MCF 10A (cell line): ENCODE measurements at regions not wholly inside any gene's neighbourhood (a gene's known extent, or its start where the extent isn't known, plus 50 kb on each side); places are given as distances from the start of the nearest gene placed in this dataset.

Source experiments
- BruUV-seq: library from RNA; stranded (reverse); fragments of 400-500 nt; replicated peaks from 2 replicates; lab custom pipeline; 2021; lab: Mats Ljungman, UMichigan
- CTCF ChIA-PET: fragments of 300-600 bp; sonication (Branson Sonifier 250); formaldehyde crosslinking; extraction: SDS; loops from one replicate; lab custom pipeline; 2021; ENCODE audit warnings: antibody characterized with exemption, inconsistent platforms; lab: Yijun Ruan, JAX
- POLR2A ChIA-PET: fragments of 300-600, 350-650 bp; sonication (Branson Sonifier 250); formaldehyde crosslinking; extraction: SDS; loops from one replicate; lab custom pipeline; 2020; ENCODE audit warnings: antibody characterized with exemption, inconsistent platforms; lab: Yijun Ruan, JAX
- DNase-seq: peaks from one replicate; pipeline ENCODE4 v3.0.0-alpha.2; 2018; ENCODE audit not compliant: unreplicated experiment
- H3K27ac Mint-ChIP-seq: one replicate; pipeline ENCODE4 v1.8.0; 2022; ENCODE audit warnings: mild to moderate bottlenecking, low read depth, mixed read lengths; ENCODE audit not compliant: unreplicated experiment
- H3K27me3 Mint-ChIP-seq: one replicate; pipeline ENCODE4 v1.8.0; 2022; ENCODE audit warnings: mixed read lengths; ENCODE audit not compliant: insufficient read depth, unreplicated experiment
- H3K36me3 Mint-ChIP-seq: one replicate; pipeline ENCODE4 v1.8.0; 2022; ENCODE audit warnings: mild to moderate bottlenecking, moderate library complexity, mixed read lengths; ENCODE audit not compliant: insufficient read depth, unreplicated experiment
- H3K4me1 Mint-ChIP-seq: one replicate; pipeline ENCODE4 v1.8.0; 2022; ENCODE audit warnings: mixed read lengths; ENCODE audit not compliant: insufficient read depth, unreplicated experiment
- H3K4me3 Mint-ChIP-seq: one replicate; pipeline ENCODE4 v1.8.0; 2022; ENCODE audit warnings: mild to moderate bottlenecking, moderate library complexity, mixed read lengths; ENCODE audit not compliant: unreplicated experiment
- H3K9me3 Mint-ChIP-seq: one replicate; pipeline ENCODE4 v1.8.0; 2022; ENCODE audit warnings: mixed read lengths; ENCODE audit not compliant: unreplicated experiment
- CTCF ChIP-seq: fragments of 200-600 bp; IDR thresholded peaks from one replicate; pipeline ENCODE4 v1.8.0; 2022; ENCODE audit warnings: antibody characterized with exemption, mild to moderate bottlenecking; ENCODE audit not compliant: unreplicated experiment
- intact Hi-C: fragments of 100-400 bp; cut with micrococcal nuclease; formaldehyde crosslinking; loops from 2 replicates; pipeline ENCODE4 v1.14.1; 2022

DNA sequence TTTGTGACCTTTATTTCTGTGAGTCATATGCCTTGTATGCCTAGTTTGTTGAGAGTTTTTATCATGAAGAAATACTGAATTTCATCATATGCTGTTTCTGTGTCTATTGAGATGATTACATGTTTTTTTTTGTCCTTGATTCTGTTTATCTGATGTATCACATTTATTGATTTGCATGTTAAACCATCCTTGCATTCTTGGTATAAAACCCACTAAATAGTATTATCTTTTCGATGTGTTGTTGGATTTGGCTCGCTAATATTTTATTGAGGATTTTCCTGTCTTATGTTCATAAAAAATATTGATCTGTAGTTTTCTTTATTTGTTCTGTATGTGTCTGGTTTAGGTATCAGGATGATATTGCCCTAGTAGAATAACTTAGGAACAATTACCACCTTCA lies 164.7 kb upstream of the CHRM3 start:
- Mint-ChIP-seq H3K9me3 (peaks cover 50% of the 10 kb centered on the region), H3K4me1 (no peaks in the 10 kb centered on the region), H3K36me3 (no peaks in the 10 kb centered on the region), H3K27me3 (no peaks in the 10 kb centered on the region), H3K4me3 (no peak overlapping the region), H3K27ac (no peak overlapping the region)
- TF ChIP-seq CTCF = no peak
- DNase-seq = no peak
- CTCF ChIA-PET = no interaction called here
- intact Hi-C loops = loop anchor here (1.0 kb wide), 1 partner anchor 26 kb away; no protein-coding TSS in a partner anchor
- BruUV-seq = no TSS peak
- POLR2A ChIA-PET = interaction anchor here (0.8 kb wide), 1 partner anchor 37 kb away, joined by 3 read pairs; no protein-coding TSS in a partner anchor

GRCh38 chr1:239219679-239220078 lies 166.7 kb upstream of the CHRM3 start:
- H3K9me3 Mint-ChIP-seq = peaks cover 41% of the 10 kb centered on the region
- ChIA-PET POLR2A (no interaction called here), CTCF (no interaction called here)
- intact Hi-C loops = no loop called here
- TF ChIP-seq CTCF = no peak
- H3K27me3 Mint-ChIP-seq = no peaks in the 10 kb centered on the region
- DNase-seq = no peak
- H3K4me3 Mint-ChIP-seq = no peak overlapping the region
- no peak overlapping the region for H3K27ac Mint-ChIP-seq
- no peaks in the 10 kb centered on the region for H3K36me3 Mint-ChIP-seq
- no peaks in the 10 kb centered on the region for H3K4me1 Mint-ChIP-seq
- no TSS peak for BruUV-seq

DNA sequence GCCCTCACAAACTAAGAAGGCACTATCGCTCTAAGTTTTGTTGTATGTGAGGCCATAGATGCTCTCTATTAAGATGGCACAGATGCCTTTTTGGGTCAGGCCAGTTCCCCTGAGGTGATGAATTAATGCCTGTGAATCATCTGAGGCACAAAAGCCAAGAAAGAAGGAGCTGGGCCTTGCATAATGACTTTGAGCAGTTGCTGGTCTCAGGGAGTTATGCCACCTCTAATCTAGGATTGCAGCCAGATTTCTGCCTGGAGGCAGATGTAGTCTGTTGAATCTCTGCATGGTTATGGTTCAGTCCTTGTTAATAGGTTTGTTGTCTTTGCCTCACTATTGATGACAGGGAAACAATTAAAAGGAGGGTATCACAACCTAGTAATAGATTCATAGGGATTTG lies 168.1 kb upstream of the CHRM3 start:
- no peaks in the 10 kb centered on the region for H3K36me3 Mint-ChIP-seq
- no peaks in the 10 kb centered on the region for H3K27me3 Mint-ChIP-seq
- TF ChIP-seq CTCF = no peak
- CTCF ChIA-PET = interaction anchor here (0.6 to 1.2 kb wide), 3 partner anchors 10 to 582 kb away, joined by 3 read pairs; no protein-coding TSS in a partner anchor
- H3K4me3 Mint-ChIP-seq = no peak overlapping the region
- intact Hi-C loops = no loop called here
- no peak overlapping the region for H3K27ac Mint-ChIP-seq
- H3K9me3 Mint-ChIP-seq = peaks cover 29% of the 10 kb centered on the region
- no TSS peak for BruUV-seq
- DNase-seq = peak; percentile 52
- POLR2A ChIA-PET = no interaction called here
- no peaks in the 10 kb centered on the region for H3K4me1 Mint-ChIP-seq

GRCh38 chr1:239212811-239213220 lies 173.6 kb upstream of the CHRM3 start:
- Mint-ChIP-seq H3K4me3 (no peak overlapping the region), H3K27ac (no peak overlapping the region)

More at GRCh38 chr1:239212811-239213220, 173.6 kb upstream of the CHRM3 start:
- POLR2A ChIA-PET = no interaction called here
- TF ChIP-seq CTCF = no peak
- no peaks in the 10 kb centered on the region for H3K27me3 Mint-ChIP-seq
- intact Hi-C loops = no loop called here
- DNase-seq = no peak
- CTCF ChIA-PET = interaction anchor here (1.1 kb wide), 1 partner anchor 15 kb away, joined by 3 read pairs; no protein-coding TSS in a partner anchor
- H3K36me3 Mint-ChIP-seq = no peaks in the 10 kb centered on the region
- no TSS peak for BruUV-seq
- no peaks in the 10 kb centered on the region for H3K4me1 Mint-ChIP-seq
- H3K9me3 Mint-ChIP-seq = peaks cover 7% of the 10 kb centered on the region
